ENCODE measurements at regions not wholly inside any gene's neighbourhood (a gene's known extent, or its start where the extent isn't known, plus 50 kb on each side); places are given as distances from the start of the nearest gene placed in this dataset.

DNA sequence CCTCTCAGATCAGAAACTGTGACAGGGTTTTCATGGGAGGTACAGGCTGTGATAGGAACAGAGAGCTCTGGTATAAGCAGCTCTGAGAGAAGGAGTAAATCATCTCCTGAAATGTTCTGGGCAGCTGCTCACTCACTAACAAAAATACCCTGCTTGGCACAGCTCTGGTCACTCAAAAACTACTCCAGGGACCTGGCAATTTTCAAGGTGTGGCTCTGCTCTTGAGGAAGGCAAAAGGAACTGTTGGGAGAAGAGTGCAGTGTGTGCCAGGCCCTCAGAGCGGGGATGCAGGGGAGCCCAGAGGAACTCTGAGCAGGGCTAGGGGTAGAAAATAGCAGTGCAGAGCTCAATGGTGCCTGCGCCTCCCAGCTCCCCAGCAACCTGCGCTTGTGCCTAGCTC, 180.5 kb upstream of the ZBED5 start:
- DNase-seq, result no peak

GRCh38 chr11:11036848-11037732, 179.2 kb upstream of the ZBED5 start:
- peak; percentile 14 for DNase-seq

GRCh38 chr11:11036185-11036847, 178.5 kb upstream of the ZBED5 start:
- DNase-seq, result no peak

- DNase-seq, result no peak
Measured at GRCh38 chr11:11035331-11035730, 177.5 kb upstream of the ZBED5 start.

GRCh38 chr11:11034476-11034875, 176.6 kb upstream of the ZBED5 start:
- DNase-seq, result no peak

GRCh38 chr11:11032066-11032465, 174.2 kb upstream of the ZBED5 start:
- no peak for DNase-seq

GRCh38 chr11:11029027-11029426, 171.2 kb upstream of the ZBED5 start:
- no peak for DNase-seq

GRCh38 chr11:11028017-11028692, 170.3 kb upstream of the ZBED5 start:
- peak; percentile 66 for DNase-seq

DNA sequence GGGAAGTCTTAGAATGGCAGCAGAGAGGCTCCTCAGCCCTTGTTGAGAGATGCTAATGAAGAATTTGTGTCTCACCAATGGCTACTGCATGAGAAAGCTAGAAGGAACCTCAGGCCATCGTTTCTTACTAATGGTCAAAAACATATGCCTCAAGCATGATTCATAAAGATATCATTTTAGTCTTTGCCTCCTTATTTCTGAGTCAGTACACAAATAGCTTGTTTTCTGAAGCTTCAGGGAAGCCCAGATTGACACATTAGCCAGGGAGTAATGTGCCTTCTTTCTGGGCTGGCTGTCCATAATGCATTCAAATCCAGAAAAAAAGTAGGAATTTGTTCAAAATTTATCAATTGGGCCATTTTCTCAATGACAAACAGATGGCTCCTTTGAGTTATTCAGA, 169.4 kb upstream of the ZBED5 start:
- no peak for DNase-seq

DNA sequence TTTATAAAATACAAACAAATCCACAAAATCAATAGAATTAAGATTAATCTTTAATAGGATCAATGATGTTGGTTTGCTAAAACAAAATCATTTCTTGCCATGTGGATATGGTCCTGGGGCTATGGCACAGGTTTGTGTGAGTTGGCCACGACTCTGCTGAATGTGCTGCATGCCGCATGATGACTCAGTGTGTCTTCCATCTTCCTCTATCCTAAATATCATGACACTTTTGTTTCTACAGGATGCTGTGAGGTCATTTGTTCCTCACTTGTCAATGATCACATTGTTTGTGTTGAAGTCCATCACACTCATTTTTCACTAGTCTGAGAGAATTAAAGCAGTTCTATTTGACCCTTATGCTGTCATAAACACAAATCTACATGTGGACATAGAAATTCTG, 167.2 kb upstream of the ZBED5 start:
- no peak for DNase-seq

DNA sequence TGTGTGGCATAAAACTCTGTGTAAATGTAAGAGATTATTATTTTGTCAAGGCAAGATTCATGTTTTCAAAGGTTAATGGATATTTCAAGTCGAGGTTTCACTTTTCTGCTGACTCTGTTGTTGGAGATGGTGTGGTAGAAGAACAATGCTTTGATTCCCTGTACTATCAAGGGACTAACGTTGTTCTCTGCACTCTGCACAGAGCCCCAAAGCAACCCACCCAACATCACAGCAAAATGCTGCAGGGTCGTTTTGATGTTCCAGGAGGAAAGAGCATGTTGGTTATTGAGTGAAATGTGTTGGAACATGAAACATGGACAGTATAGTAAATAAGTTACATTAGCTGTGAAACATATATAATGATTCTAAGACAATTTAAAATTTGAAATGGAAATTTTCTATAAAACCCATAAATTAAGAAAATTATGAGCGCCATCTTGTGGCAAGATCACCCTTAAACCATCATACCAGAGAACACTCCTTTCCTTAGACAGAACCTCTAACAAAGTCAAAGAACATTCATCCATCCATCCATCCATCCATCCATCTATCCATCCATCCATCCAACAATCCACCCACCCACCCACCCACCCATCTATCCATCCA, 164.4 kb upstream of the ZBED5 start:
- no peak for DNase-seq

DNA sequence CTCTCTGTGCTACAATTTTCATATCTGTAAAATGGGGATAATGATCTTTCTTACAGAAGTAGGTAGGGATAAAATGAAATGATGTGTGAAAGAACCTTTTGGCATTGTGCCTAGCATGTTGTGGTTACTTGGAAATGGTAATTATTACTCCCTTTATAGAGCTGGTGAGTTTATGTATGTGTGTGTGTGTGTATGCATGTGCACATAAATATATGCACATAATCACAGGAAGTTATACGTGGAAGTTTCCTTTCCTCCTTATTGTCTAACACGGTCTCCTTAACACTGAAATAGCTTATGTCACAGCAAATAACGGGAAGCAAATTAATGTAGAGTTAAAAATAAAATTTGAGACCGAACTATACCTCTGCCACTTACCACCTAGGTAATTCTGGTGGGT, 163.7 kb upstream of the ZBED5 start:
- no peak for DNase-seq

DNA sequence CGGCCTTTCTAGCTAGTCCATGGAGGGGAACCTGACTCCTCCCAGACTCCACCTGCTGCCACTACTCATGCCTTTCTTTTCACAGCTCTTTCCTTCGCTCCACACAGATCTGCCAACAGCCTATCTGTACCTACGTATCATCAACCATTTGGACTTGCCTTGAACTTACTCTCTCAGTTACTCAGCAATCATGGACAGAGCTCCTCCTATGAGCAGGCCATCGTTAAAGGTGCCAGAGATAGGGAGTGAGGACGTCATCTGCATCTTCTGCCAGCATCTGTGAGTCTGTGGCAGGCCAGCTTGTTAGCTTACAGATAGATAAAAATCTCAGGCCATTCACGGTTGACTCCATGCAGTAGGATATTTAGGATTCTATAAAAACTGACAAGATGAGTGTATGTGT, 162.9 kb upstream of the ZBED5 start:
- DNase-seq, result no peak

DNA sequence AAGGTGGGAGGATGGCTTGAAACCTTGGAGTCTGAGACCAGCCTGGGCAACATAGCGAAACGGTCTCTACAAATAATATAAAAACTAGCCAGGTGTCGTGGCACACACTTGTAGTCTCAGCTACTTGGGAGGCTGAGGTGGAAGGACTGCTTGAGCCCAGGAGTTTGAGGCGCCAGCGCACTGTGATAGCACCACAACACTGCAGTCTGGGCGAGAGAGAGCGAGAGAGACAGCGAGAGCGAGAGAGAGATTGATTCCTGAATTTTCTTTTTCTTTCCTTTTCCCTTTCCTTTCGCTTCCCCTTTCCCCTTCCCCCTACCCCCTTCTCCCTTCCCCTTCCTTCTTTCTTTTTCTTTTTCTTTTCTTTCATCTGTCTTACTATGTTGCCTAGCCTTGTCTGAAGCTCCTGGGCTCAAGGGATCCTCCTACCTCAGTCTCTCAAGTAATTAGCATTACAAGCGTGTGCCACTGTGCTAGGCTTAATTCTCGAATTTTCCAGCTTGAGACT, 162.4 kb upstream of the ZBED5 start:
- no peak for DNase-seq

DNA sequence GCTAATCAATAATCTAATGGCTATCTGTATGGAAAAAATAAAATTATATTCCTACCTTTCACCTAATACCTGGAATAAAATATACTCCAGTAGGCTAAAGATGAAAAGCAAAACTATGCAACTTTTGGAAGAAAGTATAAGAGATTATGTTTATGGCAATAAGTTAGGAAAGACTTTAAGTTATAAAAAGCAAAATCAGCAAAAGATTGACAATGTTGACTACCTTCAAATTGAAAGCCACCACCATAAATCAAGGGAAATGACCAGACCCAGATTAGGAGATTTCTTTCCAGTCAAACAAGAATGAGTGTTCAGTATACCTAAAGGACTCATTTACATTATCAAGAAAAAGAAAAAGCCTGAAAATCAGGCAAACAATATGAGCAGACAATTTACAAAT, 159.1 kb upstream of the ZBED5 start:
- no peak for DNase-seq

DNA sequence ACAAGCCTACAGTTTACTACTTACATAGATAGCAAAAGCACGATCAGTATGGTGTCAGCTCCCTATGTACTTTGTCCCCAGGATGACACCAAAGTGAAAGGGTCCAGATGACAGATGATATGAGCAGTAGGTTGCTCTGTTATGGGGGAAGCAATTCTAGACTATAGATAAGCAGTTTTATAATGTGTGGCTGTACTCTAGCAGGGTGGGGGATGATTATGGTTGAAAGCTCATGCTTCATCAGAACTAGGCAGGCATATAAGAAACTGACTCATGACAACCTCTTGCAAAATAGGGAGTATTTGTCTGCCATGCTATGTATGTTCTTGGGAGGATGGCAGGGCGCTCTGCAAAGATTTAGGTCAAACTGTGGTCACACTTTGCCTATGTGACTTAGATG, 158.2 kb upstream of the ZBED5 start:
- no peak for DNase-seq

DNA sequence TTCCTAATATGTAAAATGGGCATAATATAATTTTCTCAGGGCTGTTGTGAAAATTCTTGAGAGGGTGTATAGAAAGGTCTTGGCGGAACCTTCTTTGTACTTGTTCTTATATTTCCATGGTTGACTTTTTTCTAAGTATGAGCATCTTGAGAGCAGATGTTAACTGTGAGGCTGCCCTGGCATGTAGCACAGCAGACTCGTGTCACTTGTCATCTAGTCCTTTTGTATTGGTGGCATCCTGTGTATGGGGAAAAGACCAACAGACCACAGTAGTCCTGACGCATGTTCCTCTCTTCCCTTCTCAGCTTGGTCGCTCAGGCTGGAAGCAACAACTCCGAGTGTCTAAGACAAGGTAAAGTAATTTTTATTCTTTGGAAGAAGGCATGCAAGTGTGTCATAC, 153.8 kb upstream of the ZBED5 start:
- no peak for DNase-seq

GRCh38 chr11:11010624-11011127, 152.8 kb upstream of the ZBED5 start:
- DNase-seq, result peak; percentile 4

DNA sequence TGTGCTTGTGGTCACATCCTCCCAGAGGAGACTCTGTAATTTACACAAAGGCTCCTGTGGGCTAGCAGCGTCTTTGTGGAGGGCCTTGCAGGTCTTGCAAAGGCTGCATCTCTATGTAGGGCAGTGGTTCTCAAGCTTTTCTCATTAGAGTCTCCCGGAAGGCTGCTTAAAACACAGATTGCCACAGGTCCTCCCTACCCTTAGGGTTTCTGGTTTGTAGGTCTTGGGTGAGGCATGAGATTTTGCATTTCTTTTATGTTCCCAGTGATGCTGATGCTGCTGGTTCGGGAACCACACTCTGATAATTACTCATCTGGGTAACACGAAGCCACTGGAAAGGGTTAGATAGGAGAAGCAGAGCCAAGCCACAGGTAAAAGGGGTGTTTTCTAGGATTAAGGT, 151.3 kb upstream of the ZBED5 start:
- no peak for DNase-seq

DNA sequence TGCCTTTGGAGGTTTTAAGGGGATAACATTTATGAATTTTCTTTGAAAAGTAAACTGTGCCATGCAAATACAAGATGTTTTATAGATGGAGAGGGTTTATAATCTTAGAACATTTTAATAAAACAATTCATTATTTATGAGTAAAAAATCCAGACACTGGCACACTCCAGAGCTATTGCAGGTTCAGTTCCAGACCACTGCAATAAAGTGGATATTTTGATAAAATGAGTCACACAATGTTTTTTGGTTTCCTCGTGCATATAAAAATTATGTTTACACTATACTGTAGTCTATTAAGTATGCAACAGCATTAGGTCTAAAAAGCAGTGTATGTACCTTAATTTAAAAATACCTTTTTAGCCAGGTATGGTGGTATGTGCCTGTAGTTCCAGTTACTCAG, 146.2 kb upstream of the ZBED5 start:
- DNase-seq, result no peak

DNA sequence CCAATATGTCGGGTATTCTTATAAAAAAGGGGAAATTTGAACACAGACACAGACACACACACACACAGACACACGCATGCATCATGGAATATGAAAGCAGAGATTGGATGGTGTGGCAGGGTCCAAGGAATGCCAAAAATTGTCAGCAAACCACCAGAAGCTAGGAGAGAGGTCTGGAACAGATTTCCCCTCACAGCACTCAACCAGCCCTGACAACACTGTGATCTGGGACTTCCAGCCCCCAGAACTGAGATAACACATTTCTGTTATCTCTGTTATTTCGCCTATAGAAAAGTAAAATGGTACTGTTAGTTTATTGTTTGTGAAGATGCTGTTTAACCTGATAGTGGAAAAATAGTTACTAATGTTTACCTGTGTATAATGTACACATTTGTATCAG, 145.4 kb upstream of the ZBED5 start:
- DNase-seq, result no peak

- DNase-seq, result no peak
Measured at GRCh38 chr11:11000579-11001283, 142.9 kb upstream of the ZBED5 start.

Data from CD4-positive, alpha-beta T cell treated with Interferon gamma for 1 hour (primary cell).